ENCODE measurements at regions not wholly inside any gene's neighbourhood (a gene's known extent, or its start where the extent isn't known, plus 50 kb on each side); places are given as distances from the start of the nearest gene placed in this dataset.
"Not testable (repeated sequence)": the region's sequence is repeated elsewhere in the genome, so short reads cannot be mapped to it uniquely, and the experiment has no call there.

- in situ Hi-C loops (cut with MboI; ENCODE audit: low pct_unique_long_range_greater_than_20kb, low sequenced_read_pairs, unreplicated experiment) = no loop called here
- no peak for TF ChIP-seq CTCF (IDR thresholded peaks at IDR 0.05; ENCODE audit: extremely low read depth, insufficient read depth, missing control alignments)
- DNase-seq (ENCODE audit: low spot score) = no peak
Observed at GRCh38 chr1:199489594-199489993, 537.9 kb upstream of the NR5A2 start.

DNA sequence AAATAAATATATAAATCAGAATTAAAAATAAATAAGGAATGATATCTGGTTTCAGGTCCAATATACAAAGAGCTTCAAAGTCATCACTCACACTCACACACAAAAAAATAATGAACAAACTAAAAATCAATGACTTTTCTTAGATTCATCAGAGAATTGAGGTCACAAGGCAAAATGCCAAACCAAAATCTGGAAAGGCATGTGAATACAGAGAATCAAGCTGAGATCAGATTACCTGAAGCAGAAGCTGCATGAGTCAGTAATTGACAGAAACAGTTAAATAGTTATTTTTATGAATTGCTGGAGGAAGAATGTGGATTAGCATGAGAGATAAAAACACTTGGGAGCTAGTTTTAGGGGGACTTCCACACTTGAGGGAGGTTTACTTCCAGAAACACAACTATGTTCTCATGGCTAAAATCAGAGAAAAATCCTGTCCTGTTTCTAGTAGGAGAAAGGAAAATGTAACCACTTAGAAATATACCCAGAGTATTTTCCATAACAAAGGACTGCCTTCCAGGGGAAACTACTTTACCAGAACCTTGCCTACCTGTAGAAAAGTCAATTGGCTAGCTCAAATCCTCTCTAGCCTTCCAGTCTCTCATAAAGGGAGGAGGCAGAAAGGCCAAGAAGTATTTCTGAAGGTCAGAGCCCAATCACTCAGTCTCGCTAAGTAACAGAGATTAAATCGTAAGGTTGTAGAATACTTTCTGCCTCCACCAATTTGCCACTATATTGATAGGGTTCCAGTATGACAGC is 536.6 kb upstream of the NR5A2 start:
- DNase-seq (ENCODE audit: low spot score) = no peak
- in situ Hi-C loops (cut with MboI; ENCODE audit: low pct_unique_long_range_greater_than_20kb, low sequenced_read_pairs, unreplicated experiment) = no loop called here
- TF ChIP-seq CTCF (IDR thresholded peaks at IDR 0.05; ENCODE audit: extremely low read depth, insufficient read depth, missing control alignments) = no peak

- no peak for DNase-seq (ENCODE audit: low spot score)
- no peak for TF ChIP-seq CTCF (IDR thresholded peaks at IDR 0.05; ENCODE audit: extremely low read depth, insufficient read depth, missing control alignments)
- in situ Hi-C loops (cut with MboI; ENCODE audit: low pct_unique_long_range_greater_than_20kb, low sequenced_read_pairs, unreplicated experiment) = no loop called here
Observed at GRCh38 chr1:199495432-199495831, 532.1 kb upstream of the NR5A2 start.

DNA sequence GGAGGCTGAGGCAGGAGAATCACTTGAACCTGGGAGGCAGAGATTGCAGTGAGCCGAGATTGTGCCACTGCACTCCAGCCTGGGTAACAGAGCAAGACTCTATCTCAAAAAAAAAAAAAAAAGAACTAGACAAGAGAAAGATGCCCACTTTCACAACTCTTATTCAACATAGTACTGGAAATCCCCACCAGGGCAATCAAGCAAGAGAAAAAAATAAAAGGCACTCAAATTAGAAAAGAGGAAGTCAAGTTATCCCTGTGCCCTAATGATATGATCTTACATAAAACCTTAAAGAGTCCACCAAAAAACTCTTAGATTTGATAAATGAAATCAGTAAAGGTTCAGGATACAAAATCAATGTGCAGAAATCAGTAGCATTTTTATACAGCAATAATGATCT is 528.7 kb upstream of the NR5A2 start:
- in situ Hi-C loops (cut with MboI; ENCODE audit: low pct_unique_long_range_greater_than_20kb, low sequenced_read_pairs, unreplicated experiment) = not testable (repeated sequence)
- peak; percentile 7 for DNase-seq (ENCODE audit: low spot score)

DNA sequence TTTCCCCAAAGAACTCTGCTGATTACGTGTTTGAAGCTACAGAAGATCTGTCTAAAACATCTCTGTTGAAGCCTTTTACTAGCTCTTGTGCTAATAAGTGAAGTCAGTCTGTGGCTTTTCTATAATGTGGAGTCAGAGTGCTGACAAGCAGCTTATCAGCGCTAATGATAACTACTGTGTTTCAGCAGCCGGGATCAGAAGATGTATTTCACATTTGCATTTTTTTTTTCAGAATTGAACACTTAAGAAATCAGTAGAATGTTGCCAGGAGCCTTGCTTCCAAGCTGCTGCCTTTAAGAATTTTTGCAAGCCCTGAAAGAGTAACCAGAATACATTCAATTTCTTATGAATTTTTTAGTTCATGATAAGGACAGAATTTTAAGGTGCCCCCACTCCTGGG is 519.4 kb upstream of the NR5A2 start:
- no peak for DNase-seq (ENCODE audit: low spot score)
- in situ Hi-C loops (cut with MboI; ENCODE audit: low pct_unique_long_range_greater_than_20kb, low sequenced_read_pairs, unreplicated experiment) = no loop called here
- TF ChIP-seq CTCF (IDR thresholded peaks at IDR 0.05; ENCODE audit: extremely low read depth, insufficient read depth, missing control alignments) = no peak

- in situ Hi-C loops (cut with MboI; ENCODE audit: low pct_unique_long_range_greater_than_20kb, low sequenced_read_pairs, unreplicated experiment) = no loop called here
- no peak for DNase-seq (ENCODE audit: low spot score)
Observed at GRCh38 chr1:199508653-199509052, 518.9 kb upstream of the NR5A2 start.

More at GRCh38 chr1:199508653-199509052, 518.9 kb upstream of the NR5A2 start:
- TF ChIP-seq CTCF (IDR thresholded peaks at IDR 0.05; ENCODE audit: extremely low read depth, insufficient read depth, missing control alignments) = no peak

All from GM13977 (cell line).